Body of pancreas (tissue), 4 donors: ENCODE measurements at regions not wholly inside any gene's neighbourhood (a gene's known extent, or its start where the extent isn't known, plus 50 kb on each side); places are given as distances from the start of the nearest gene placed in this dataset.

ENCODE experiments used
- ATAC-seq: fragments of 150-250 bp; one replicate; pipeline ENCODE4 v1.9.1; 2016
- DNase-seq, 4 donors: peaks; one replicate each; pipeline ENCODE4 v3.0.0-alpha.2; 2019
- H3K27ac ChIP-seq, 4 donors: fragments of 200-600 bp; sonication (generic); 1 replicate in 3 of 4; 2 replicates in 1 of 4; pipeline versions ENCODE4 v1.5.1 to v1.6.1; 2016 to 2019; ENCODE audit warnings: mild to moderate bottlenecking in 1 of 4, mixed read lengths in 1 of 4, moderate library complexity in 1 of 4
- H3K27me3 ChIP-seq, 2 donors: fragments of 200-600 bp; sonication (generic); one replicate each; pipeline ENCODE4 v1.6.0; 2016; ENCODE audit warnings: mild to moderate bottlenecking in 1 of 2
- H3K36me3 ChIP-seq, 2 donors: fragments of 200-600 bp; sonication (generic); replicated peaks in 1 of 2; 2 replicates each; pipeline ENCODE4 v1.5.1; 2016; ENCODE audit warnings: low read depth in 2 of 2; ENCODE audit not compliant: insufficient read depth in 1 of 2
- H3K4me1 ChIP-seq: fragments of 200-600 bp; sonication (generic); one replicate; pipeline ENCODE4 v1.6.0; 2016
- H3K4me3 ChIP-seq, 2 donors: fragments of 200-600 bp; sonication (generic); 1 replicate in 1 of 2; 2 replicates in 1 of 2; pipeline ENCODE4 v1.5.1; 2016 to 2019
- H3K9me3 ChIP-seq, 3 donors: fragments of 200-600 bp; sonication (generic); 1 replicate in 2 of 3; 2 replicates in 1 of 3; pipeline ENCODE4 v1.5.1; 2016
- POLR2A ChIP-seq, 3 donors: fragments of 450-650 bp; IDR thresholded peaks; one replicate each; pipeline ENCODE4 v1.6.1; 2016; ENCODE audit warnings: antibody characterized with exemption in 3 of 3, mild to moderate bottlenecking in 2 of 3
- WGBS, 2 donors: methylation state at CpG; one replicate each; pipeline ENCODE4 v1.1.5; 2017; 5-methylcytosine and 5-hydroxymethylcytosine counted together
- intact Hi-C: fragments of 100-400 bp; cut with DNase I; formaldehyde crosslinking; loops from one replicate; pipeline ENCODE4 v1.15.1; 2023
- TF ChIP-seq, protein P1 (sequence below), 7 experiments: fragments of 450-650 bp in 4 of 7; fragments of 200-600 bp in 3 of 7; sonication (generic) in 3 of 7; IDR thresholded peaks; one replicate each; pipeline ENCODE4 v1.5.1; 2016 to 2019; ENCODE audit warnings: antibody characterized with exemption in 7 of 7

DNA sequence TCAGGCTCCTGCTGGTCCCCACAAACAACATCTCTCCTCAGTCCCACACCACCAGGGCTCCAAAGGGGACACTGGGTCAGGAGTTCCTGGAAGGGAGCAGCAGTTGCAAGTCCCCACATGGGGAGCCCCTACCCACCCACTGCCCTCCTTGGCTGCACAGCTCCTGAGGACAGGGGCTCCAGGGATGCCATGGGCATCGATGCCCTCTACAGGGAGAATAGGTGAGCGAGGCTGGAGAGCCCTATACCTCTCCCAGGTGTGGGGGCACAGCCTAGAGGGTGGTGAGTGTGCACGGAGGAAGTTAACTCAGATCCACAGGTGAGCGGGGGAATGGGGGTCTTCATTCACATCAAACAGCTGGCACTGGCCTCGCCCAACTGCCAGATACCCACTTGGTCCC is 141.2 kb upstream of the LINGO1 start:
- intact Hi-C loops = no loop called here
- H3K27ac ChIP-seq = no peak overlapping the region
- H3K36me3 ChIP-seq = no peaks in the 10 kb centered on the region
- H3K9me3 ChIP-seq = no peaks in the 10 kb centered on the region
- H3K27me3 ChIP-seq = no peaks in the 10 kb centered on the region
- TF ChIP-seq POLR2A (IDR thresholded peaks at IDR 0.05) = no peak
- TF ChIP-seq, protein P1, sequence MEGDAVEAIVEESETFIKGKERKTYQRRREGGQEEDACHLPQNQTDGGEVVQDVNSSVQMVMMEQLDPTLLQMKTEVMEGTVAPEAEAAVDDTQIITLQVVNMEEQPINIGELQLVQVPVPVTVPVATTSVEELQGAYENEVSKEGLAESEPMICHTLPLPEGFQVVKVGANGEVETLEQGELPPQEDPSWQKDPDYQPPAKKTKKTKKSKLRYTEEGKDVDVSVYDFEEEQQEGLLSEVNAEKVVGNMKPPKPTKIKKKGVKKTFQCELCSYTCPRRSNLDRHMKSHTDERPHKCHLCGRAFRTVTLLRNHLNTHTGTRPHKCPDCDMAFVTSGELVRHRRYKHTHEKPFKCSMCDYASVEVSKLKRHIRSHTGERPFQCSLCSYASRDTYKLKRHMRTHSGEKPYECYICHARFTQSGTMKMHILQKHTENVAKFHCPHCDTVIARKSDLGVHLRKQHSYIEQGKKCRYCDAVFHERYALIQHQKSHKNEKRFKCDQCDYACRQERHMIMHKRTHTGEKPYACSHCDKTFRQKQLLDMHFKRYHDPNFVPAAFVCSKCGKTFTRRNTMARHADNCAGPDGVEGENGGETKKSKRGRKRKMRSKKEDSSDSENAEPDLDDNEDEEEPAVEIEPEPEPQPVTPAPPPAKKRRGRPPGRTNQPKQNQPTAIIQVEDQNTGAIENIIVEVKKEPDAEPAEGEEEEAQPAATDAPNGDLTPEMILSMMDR (IDR thresholded peaks at IDR 0.05) = no peak
- H3K4me1 ChIP-seq = no peaks in the 10 kb centered on the region
- ATAC-seq (no peak), DNase-seq (no peak)
- WGBS, 2 donors = 74 to 81% methylated on average over 4 to 5 of the region's 5 CpGs
- no peak overlapping the region for H3K4me3 ChIP-seq

DNA sequence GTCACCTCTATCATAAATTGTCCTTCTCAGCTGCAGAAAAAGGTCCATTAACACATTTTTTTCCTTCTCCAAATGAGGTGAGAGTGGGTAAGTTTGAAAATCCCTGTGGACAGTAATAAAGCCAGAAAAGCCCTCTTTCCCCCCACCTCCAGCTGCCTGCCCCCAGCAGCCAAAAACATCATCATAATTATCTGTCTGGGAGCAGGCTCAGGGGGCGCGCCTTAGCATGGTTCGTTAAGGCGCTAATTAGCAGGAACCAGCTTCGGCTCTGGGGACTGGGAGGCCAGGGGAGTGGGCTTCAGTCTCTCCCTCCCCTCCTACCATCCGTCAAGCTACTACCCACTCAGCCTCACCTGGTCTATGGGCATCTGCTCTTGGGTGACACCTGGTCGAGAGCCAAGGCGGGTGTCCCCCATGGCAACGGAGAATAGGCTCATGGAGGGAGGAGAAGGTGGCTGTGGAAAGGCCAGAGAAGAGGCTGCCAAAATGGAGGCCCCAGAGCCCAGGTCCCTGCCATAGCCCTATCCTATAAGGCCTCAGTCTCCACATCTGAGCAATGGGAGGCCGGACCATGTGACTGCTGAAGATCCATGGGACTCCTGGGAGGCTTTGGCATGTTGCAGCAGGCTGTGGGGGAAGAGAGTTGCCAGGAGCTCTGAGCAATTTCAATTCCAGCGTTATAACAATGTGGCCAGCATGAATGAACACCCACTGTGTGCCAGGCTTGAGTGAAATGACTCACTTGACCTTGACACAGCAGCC is 140.1 kb upstream of the LINGO1 start:
- intact Hi-C loops = no loop called here
- no peaks in the 10 kb centered on the region for H3K9me3 ChIP-seq
- no peak for TF ChIP-seq POLR2A (IDR thresholded peaks at IDR 0.05)
- TF ChIP-seq, protein P1 (IDR thresholded peaks at IDR 0.05) = no peak
- no peaks in the 10 kb centered on the region for H3K36me3 ChIP-seq
- H3K27ac ChIP-seq = no peak overlapping the region
- no peak for ATAC-seq
- WGBS, 2 donors = 70 to 74% methylated on average over 10 to 11 of the region's 11 CpGs
- DNase-seq = no peak
- H3K4me1 ChIP-seq = no peaks in the 10 kb centered on the region
- H3K27me3 ChIP-seq = no peaks in the 10 kb centered on the region
- H3K4me3 ChIP-seq = no peak overlapping the region

DNA sequence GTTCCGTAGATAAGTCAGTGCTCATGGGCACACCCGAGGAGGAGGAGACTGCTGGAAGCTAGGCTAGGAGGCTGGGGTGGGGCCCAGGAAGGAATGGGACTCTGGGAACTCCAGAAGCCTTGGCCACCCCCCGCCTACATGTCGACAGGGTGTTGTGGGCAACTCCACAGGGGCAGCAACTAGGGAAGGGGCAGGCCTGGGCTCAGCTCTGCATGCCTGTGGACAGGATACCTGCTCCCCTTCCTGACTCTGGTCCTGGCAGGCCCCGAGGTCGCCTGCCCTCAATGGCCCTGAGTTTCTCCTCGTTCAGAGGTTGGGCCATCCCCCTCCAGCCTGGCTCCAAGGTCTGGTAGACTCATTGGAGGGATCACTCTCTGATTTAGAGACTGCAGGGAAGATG is 138.9 kb upstream of the LINGO1 start:
- ATAC-seq = no peak
- no peak for DNase-seq
- Histone ChIP-seq H3K27ac (no peak overlapping the region), H3K36me3 (no peaks in the 10 kb centered on the region), H3K27me3 (no peaks in the 10 kb centered on the region), H3K4me1 (no peaks in the 10 kb centered on the region), H3K9me3 (no peaks in the 10 kb centered on the region), H3K4me3 (no peak overlapping the region)
- 61 to 75% methylated on average over 4 to 7 of the region's 7 CpGs for WGBS, 2 donors
- TF ChIP-seq, protein P1 (IDR thresholded peaks at IDR 0.05) = no peak
- no peak for TF ChIP-seq POLR2A (IDR thresholded peaks at IDR 0.05)
- intact Hi-C loops = no loop called here

DNA sequence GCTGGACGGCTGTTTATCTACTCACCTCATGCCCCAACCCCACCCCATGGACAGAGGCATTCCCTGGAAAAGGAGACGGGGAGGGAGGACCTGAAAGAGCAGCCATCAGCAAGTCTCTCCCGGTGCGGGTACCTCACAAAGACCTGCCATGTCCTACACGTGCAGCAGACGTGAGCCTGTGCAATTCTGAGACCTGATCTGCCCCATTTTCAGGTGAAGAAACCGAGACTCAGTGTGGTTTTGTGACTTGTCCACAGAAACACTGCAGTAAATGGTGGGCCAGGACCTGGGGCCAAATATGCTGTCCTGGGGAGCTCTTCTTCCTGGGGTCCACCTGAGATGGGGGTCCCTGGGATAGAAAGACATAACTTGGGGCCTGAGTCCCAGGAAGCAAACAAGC is 137.0 kb upstream of the LINGO1 start:
- no peak for DNase-seq
- H3K4me3 ChIP-seq = no peak overlapping the region
- no peak overlapping the region for H3K27ac ChIP-seq
- intact Hi-C loops = no loop called here
- H3K27me3 ChIP-seq = no peaks in the 10 kb centered on the region
- ATAC-seq = no peak
- 73 to 100% methylated on average over 1 to 7 of the region's 7 CpGs for WGBS, 2 donors
- no peaks in the 10 kb centered on the region for H3K4me1 ChIP-seq
- TF ChIP-seq POLR2A (IDR thresholded peaks at IDR 0.05) = no peak
- TF ChIP-seq, protein P1 (IDR thresholded peaks at IDR 0.05) = no peak
- H3K36me3 ChIP-seq = no peaks in the 10 kb centered on the region
- no peaks in the 10 kb centered on the region for H3K9me3 ChIP-seq

DNA sequence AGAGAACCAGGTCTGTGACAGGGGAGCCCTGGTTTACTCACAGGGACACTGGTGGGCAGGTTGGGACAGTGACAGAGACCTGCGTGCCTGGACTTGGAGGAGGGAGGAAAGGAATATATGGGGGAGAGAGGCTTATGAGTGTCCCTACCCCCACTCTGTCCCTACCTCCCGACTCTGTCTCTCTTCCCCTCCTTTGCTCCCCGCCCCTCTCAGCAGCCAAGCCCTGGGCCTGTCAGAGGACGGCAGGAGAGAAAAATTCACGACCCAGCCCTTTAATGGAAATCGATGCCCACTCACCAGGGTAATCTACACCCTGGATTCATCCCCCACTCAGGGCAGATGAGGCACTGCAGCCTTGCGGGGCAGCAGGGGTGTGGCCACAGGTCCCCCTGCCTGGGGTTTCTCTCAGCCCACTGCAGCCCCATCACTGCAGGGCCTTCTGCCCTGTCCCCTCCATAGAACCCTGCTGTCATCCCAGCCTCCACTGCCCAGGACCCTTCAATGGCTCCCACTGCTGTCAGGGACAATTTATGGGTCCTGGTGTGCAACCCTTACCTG is 135.9 kb upstream of the LINGO1 start:
- Histone ChIP-seq H3K4me1 (no peaks in the 10 kb centered on the region), H3K27ac (no peak overlapping the region), H3K9me3 (no peaks in the 10 kb centered on the region), H3K36me3 (no peaks in the 10 kb centered on the region), H3K27me3 (no peaks in the 10 kb centered on the region), H3K4me3 (no peak overlapping the region)
- 43 to 46% methylated on average over 6 to 7 of the region's 7 CpGs for WGBS, 2 donors
- intact Hi-C loops = no loop called here
- no peak for TF ChIP-seq POLR2A (IDR thresholded peaks at IDR 0.05)
- ATAC-seq = no peak
- no peak for DNase-seq
